RWPE2 (cell line): ENCODE measurements at regions not wholly inside any gene's neighbourhood (a gene's known extent, or its start where the extent isn't known, plus 50 kb on each side); places are given as distances from the start of the nearest gene placed in this dataset.

Experiments used
- ATAC-seq: fragments of 200-7000 bp; cut with Tn5 transposase; 3 replicates; pipeline ENCODE4 v1.9.1; 2021; ENCODE audit warnings: low read depth
- DNase-seq: peaks from one replicate; pipeline ENCODE4 v3.0.0-alpha.2; 2020; ENCODE audit warnings: low spot score
- H3K27ac ChIP-seq: fragments of 450-650 bp; 2 replicates; pipeline ENCODE4 v1.5.1; 2017; ENCODE audit warnings: mild to moderate bottlenecking; ENCODE audit not compliant: poor library complexity, severe bottlenecking
- H3K27me3 ChIP-seq: fragments of 250-450 bp; sonication (Bioruptor Pico); 2 replicates; pipeline ENCODE4 v1.5.1; 2021; ENCODE audit warnings: mild to moderate bottlenecking, moderate library complexity; ENCODE audit not compliant: insufficient read depth, poor library complexity, severe bottlenecking
- H3K36me3 ChIP-seq: fragments of 250-450 bp; sonication (Bioruptor Pico); 2 replicates; pipeline ENCODE4 v1.5.1; 2020; ENCODE audit warnings: low read depth, mild to moderate bottlenecking, moderate library complexity
- H3K4me1 ChIP-seq: fragments of 250-450 bp; sonication (Bioruptor Pico); 2 replicates; pipeline ENCODE4 v1.5.1; 2021; ENCODE audit warnings: mild to moderate bottlenecking, moderate library complexity; ENCODE audit not compliant: insufficient read depth, poor library complexity, severe bottlenecking
- H3K4me3 ChIP-seq: fragments of 250-450 bp; sonication (Bioruptor Pico); 2 replicates; pipeline ENCODE4 v1.5.1; 2021; ENCODE audit warnings: mild to moderate bottlenecking, moderate library complexity; ENCODE audit not compliant: severe bottlenecking
- H3K9me3 ChIP-seq: fragments of 250-450 bp; sonication (Bioruptor Pico); 2 replicates; pipeline ENCODE4 v1.5.1; 2021; ENCODE audit warnings: mild to moderate bottlenecking, moderate library complexity; ENCODE audit not compliant: severe bottlenecking
- TF ChIP-seq, protein P1 (sequence below): fragments of 450-650 bp; IDR thresholded peaks from one replicate; pipeline ENCODE4 v1.5.1; 2017; ENCODE audit warnings: mild to moderate bottlenecking, moderate library complexity; ENCODE audit not compliant: poor library complexity, severe bottlenecking

DNA sequence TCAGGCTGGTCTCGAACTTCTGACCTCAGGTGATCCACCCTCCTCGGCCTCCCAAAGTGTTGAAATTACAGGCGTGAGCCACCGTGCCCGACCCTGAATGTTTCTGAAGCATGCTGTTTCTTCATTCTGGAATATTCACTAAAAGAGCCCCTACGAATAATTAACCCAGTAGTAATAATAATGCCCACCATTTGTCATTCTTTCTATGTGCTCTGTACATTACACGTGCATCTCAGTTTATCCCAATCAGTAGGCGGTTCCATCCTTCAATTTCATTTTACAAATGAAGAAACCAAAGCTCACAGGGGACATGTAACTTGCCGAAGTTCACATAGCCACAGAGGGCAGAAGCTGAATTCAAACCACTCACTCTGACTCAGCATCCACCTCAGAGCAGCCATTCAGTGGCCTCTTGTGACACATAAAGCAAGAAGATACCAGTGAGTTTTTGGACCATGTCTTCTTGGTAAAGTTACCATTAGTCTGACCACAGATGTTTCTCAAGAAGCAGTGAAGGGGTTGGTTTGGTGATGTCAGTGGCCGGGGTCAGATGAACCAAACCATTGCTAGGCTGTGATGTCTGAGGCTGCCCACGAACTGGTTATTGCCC lies 71.9 kb upstream of the DUSP5 start:
- Histone ChIP-seq H3K27me3 (no peaks in the 10 kb centered on the region), H3K4me3 (no peak overlapping the region), H3K27ac (no peak overlapping the region), H3K36me3 (no peaks in the 10 kb centered on the region), H3K9me3 (no peaks in the 10 kb centered on the region), H3K4me1 (no peaks in the 10 kb centered on the region)
- DNase-seq: no peak
- 0 out of 3 replicates have a peak, but pooled peaks have one; percentile 35 for ATAC-seq
- TF ChIP-seq, protein P1, sequence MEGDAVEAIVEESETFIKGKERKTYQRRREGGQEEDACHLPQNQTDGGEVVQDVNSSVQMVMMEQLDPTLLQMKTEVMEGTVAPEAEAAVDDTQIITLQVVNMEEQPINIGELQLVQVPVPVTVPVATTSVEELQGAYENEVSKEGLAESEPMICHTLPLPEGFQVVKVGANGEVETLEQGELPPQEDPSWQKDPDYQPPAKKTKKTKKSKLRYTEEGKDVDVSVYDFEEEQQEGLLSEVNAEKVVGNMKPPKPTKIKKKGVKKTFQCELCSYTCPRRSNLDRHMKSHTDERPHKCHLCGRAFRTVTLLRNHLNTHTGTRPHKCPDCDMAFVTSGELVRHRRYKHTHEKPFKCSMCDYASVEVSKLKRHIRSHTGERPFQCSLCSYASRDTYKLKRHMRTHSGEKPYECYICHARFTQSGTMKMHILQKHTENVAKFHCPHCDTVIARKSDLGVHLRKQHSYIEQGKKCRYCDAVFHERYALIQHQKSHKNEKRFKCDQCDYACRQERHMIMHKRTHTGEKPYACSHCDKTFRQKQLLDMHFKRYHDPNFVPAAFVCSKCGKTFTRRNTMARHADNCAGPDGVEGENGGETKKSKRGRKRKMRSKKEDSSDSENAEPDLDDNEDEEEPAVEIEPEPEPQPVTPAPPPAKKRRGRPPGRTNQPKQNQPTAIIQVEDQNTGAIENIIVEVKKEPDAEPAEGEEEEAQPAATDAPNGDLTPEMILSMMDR: no peak

DNA sequence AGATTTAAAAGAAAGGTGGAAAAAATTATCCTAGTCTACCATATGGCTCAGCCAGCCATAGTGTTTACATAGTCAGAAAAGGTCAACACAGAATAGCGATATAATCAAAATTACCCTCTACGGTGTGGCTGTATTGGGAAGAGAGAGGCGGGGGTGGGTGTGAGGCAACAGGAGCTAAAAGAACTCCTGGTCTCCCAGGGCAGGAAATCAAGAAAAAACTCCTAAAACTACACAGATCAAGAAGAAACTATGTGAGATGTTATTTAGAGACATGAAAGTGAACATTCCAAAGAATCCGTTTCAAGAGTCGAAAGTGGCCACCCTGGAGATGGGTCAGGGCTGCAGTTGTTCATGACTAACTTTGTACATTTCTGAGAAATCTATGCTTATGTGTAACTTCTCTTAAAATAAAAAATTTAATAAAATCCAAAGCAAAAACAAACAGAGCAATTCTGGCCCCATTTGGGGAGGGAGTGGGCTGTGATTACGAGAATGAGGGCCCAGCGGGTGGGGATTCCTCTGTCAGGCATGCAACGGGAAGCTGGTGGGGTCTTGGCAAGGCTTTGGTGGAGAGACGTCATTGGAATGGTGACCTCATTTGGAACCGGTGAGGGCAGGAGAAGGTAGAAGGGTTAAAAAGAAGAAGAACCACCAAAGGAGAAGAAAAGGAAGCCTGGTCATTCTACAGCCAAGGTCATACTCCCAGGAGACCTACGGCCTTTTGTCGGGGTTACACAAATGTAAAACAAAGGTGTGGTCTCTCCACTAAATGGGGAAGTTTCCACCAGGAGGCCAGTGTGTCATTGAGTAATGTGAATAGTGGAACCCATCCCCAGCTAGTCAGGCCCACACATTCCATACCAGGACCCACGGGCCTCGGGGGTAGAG lies 71.2 kb upstream of the DUSP5 start:
- ATAC-seq (no peak), DNase-seq (no peak)
- H3K4me3 ChIP-seq: no peak overlapping the region
- H3K36me3 ChIP-seq: no peaks in the 10 kb centered on the region
- no peaks in the 10 kb centered on the region for H3K4me1 ChIP-seq
- no peaks in the 10 kb centered on the region for H3K9me3 ChIP-seq
- TF ChIP-seq, protein P1: no peak
- no peak overlapping the region for H3K27ac ChIP-seq
- no peaks in the 10 kb centered on the region for H3K27me3 ChIP-seq

DNA sequence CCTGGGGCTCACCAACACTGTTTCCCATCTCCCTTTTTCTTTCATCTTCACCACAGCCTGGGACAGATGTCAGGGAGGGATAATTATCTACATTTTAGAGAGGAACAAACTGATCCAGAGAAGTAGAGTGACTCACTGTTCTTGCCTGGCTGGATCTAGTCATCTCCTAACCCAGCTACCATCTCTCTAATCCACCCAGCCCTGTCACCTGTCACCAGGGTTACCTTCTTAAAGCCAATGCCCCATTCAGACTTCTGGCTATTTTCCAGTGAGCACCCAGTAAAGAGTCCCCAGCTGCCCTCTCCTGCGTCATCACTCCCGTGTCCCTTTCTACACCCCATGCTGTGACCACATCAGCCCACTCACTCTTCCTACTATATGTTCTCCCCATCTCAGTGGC lies 68.4 kb upstream of the DUSP5 start:
- no peaks in the 10 kb centered on the region for H3K9me3 ChIP-seq
- peaks cover 6% of the 10 kb centered on the region for H3K4me1 ChIP-seq
- ATAC-seq (peak; percentile 56), DNase-seq (no peak)
- TF ChIP-seq, protein P1: no peak
- H3K36me3 ChIP-seq: no peaks in the 10 kb centered on the region
- H3K27me3 ChIP-seq: no peaks in the 10 kb centered on the region
- no peak overlapping the region for H3K27ac ChIP-seq
- no peak overlapping the region for H3K4me3 ChIP-seq

DNA sequence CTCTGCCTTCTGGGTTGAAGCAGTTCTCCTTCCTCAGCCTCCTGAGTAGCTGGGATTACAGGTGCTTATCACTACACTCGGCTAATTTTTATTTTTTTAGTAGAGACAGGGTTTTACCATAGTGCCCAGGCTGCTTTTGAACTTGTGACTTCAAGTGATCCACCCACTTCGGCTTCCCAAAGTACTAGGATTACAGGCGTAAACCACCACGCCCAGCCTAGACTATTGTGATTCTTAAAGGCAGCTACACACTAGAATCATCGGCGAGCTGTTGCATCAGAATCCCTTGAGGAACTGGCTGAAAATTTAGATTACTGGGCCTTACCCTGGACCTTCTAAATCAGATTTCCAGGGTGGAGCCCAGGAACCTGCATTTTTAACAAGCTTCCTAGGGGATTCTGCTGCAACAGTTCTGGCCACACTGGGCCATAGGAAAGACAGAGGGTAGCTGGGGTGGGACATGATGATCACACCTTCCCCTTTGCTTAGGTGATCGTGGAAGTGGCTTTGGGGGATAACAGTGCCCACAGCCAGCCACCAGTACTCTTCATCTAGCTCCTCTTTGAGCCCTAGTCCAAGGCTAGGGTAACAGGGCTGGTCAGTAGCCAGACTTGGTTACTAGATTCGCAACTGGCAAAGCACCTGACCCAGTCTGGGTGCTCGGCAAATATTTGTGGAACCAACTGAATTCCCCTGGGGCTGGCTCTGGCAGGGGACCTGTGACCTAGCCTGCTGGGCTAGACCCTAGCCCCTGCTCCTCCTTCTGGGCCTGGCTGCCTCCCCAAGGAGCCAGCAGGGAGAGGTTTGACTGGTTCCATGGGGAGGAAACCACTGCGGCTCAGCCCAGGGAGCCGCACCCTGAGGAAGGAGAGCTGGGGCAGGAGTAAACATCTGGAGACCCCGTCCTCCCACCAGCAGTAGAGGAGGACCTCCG lies 67.1 kb upstream of the DUSP5 start:
- TF ChIP-seq, protein P1: no peak
- H3K27ac ChIP-seq: no peak overlapping the region
- H3K36me3 ChIP-seq: no peaks in the 10 kb centered on the region
- DNase-seq: peak; percentile 11
- no peak overlapping the region for H3K4me3 ChIP-seq
- no peaks in the 10 kb centered on the region for H3K9me3 ChIP-seq
- ATAC-seq: no peak
- H3K27me3 ChIP-seq: no peaks in the 10 kb centered on the region
- peaks cover 6% of the 10 kb centered on the region for H3K4me1 ChIP-seq
